ENCODE measurements at regions not wholly inside any gene's neighbourhood (a gene's known extent, or its start where the extent isn't known, plus 50 kb on each side); places are given as distances from the start of the nearest gene placed in this dataset.

GRCh38 chr21:27680181-27680580 is 713.3 kb upstream of the ADAMTS5 start:
- intact Hi-C loops (cut with DNase I): no loop called here

GRCh38 chr21:27678511-27678910 is 711.6 kb upstream of the ADAMTS5 start:
- no peak for DNase-seq
- intact Hi-C loops (cut with DNase I): no loop called here

More at GRCh38 chr21:27680181-27680580, 713.3 kb upstream of the ADAMTS5 start:
- no peak for DNase-seq

DNA sequence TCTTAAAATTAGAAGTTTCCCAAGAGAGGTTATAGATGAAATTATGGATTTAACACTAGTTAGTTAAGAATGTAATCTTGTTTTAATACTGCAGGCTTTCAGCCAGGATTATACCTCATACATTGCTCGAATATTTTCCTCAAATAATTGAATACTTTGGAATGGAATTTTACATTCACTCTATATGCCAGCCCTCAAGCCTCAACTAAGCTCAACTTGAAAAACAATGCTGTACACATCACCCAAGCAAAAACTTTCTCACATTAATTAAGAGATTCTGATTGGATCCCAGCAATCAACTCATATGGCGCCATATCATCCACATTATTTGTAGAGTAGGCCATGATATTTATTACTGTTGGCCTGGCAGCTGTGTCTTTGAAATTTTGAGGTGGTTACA is 710.7 kb upstream of the ADAMTS5 start:
- intact Hi-C loops (cut with DNase I): no loop called here
- DNase-seq: no peak

GRCh38 chr21:27675306-27675705 is 708.4 kb upstream of the ADAMTS5 start:
- intact Hi-C loops (cut with DNase I): no loop called here
- DNase-seq: no peak

DNA sequence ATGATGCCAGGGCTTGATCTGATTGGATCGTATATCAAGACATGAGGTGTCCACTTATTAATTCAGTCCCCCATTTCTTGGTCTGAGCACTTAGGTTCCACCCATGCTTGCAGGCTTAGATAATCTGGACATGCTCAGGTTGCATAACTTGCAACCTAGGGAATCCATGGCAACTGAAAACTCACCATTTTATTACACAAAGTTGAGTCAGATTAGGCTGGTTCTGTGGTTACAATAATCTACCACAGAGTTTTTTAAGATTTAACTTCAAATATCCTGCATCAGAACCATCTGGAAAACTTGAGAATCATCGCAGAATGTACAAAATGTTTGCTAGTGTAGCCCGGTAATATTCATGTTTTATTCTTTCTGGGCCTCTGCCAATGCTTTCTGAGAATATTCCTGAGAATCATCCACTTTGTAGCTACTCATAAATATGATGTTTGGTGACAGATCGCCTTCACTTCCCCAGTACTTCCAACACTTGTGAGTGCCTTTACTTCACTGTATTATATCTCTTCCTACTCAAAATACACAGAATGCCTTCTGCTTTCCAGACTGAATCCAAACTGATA is 707.2 kb upstream of the ADAMTS5 start:
- no peak for DNase-seq
- intact Hi-C loops (cut with DNase I): no loop called here

DNA sequence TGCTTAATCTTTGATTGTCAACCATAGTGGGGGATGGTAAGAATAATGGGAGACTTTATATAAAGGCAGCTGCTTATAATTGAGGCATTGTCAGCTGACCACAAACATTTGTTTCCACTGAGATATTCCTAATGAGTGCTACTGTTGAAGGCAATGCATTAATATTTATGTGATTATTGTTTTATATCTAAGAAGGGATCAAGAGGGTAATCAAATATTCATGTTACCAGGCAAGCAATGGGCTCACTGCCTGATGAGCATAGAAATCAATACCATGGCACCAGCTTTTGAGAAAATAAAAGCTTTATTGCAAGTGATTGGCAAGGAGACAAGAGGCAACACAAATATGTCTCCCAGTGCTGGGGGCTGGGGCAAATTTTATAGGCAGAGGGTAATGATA is 706.7 kb upstream of the ADAMTS5 start:
- intact Hi-C loops (cut with DNase I): no loop called here

DNA sequence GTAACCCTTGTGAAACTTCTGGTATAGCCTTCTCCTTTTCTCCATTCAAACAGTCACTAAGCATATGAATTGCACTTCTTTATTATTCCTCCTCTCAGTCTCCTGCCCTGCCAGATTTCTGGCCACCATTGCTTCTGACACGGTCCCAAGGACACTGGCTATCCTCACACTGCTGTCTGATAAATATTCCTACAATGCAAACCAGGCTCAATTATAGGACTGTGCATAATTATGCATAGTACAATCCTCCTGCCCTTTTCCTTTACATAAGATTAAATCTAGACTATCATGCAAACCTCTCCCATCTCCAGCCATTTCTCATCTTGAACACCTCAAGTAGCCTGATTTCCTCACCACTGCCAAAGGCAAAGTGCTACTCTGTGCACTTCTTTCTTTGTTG is 704.3 kb upstream of the ADAMTS5 start:
- no peak for DNase-seq
- intact Hi-C loops (cut with DNase I): no loop called here

More for the DNA sequence above, 706.7 kb upstream of the ADAMTS5 start:
- no peak for DNase-seq

DNA sequence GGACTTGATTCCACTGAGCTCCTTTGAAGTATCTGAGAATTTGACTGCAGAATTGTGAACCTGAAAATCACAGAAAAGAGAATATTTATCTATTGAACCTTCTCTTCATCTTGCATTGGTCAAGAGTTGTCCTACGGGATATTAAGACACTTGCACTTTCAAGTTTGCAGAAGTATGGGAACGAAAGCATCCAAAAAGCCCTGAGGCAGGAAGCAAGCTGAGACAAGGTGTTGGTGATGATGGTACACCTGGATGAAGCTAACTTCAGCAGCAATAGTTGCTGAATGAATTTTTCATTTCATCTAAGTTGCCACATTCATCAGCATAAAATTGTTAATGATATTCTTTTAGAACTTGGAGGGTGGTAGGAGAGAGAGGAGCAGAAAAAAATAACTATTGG is 686.6 kb upstream of the ADAMTS5 start:
- intact Hi-C loops (cut with DNase I): no loop called here
- DNase-seq: no peak

DNA sequence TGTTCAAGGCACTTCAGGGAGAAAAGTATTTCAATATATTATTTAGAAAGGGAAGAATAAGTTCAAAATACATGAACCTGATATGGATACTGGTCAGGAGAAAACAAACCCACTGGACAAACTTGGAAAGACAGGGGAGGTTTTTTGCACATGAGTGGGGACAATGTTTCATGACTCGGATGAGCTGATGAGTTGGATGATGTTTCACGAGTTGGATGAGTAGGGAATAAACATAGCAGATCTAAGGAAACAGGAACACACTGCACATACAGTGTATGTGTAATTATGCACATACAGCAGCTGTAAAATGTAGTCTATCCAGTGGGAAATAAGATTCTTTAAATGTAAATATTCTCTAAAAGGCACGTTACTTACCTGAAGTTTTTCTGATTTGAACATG is 682.9 kb upstream of the ADAMTS5 start:
- no peak for DNase-seq
- intact Hi-C loops (cut with DNase I): no loop called here

GRCh38 chr21:27649323-27649722 is 682.4 kb upstream of the ADAMTS5 start:
- DNase-seq: no peak
- intact Hi-C loops (cut with DNase I): no loop called here

- DNase-seq: no peak
- intact Hi-C loops (cut with DNase I): no loop called here
These were observed 681.7 kb upstream of the ADAMTS5 start for GRCh38 chr21:27648560-27648959.

GRCh38 chr21:27647921-27648320 is 681.0 kb upstream of the ADAMTS5 start:
- intact Hi-C loops (cut with DNase I): no loop called here
- no peak for DNase-seq

GRCh38 chr21:27647401-27647800 is 680.5 kb upstream of the ADAMTS5 start:
- DNase-seq: no peak
- intact Hi-C loops (cut with DNase I): no loop called here

DNA sequence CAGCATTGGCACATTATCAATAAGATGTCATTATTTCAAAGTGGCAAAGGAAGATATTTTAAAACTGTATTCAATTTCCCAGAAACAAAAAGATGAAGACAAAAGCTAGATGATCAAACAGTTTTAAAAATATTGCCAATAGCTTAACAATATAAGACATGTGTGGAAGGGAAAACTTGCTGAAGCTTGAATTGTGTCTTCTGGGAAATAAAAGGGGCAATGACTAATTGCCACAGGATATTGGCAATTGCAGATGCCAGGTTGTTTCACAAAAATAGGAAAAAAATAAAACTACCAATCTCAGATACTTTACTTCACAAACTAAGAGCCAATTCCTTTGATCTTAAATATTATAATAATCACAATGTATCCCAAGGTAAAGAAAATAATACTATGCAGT is 679.8 kb upstream of the ADAMTS5 start:
- intact Hi-C loops (cut with DNase I): no loop called here
- no peak for DNase-seq

DNA sequence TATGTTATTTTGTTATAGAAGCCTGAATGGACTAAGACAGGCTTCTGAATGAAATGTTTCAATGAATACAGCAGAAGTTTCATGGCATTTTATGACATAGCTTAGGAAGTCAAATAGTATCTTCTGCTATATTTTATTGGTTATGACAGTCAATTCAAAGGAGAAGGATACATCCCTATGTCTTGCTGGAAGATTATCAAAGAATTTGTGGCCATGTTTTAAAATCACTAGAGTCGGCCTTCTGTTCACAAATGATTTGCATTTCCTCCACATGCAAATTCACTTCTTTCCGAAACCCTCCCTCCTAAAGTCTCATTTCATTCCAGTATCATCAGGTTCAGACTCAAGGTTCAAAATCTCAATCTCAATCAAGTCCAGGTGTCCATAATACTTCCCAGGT is 679.2 kb upstream of the ADAMTS5 start:
- intact Hi-C loops (cut with DNase I): no loop called here
- no peak for DNase-seq

- intact Hi-C loops (cut with DNase I): no loop called here
- no peak for DNase-seq
These were observed 678.4 kb upstream of the ADAMTS5 start for GRCh38 chr21:27645285-27645684.

- no peak for DNase-seq
- intact Hi-C loops (cut with DNase I): no loop called here
These were observed 676.4 kb upstream of the ADAMTS5 start for GRCh38 chr21:27643326-27643725.

- intact Hi-C loops (cut with DNase I): no loop called here
These were observed 672.4 kb upstream of the ADAMTS5 start for GRCh38 chr21:27639286-27639685.

DNA sequence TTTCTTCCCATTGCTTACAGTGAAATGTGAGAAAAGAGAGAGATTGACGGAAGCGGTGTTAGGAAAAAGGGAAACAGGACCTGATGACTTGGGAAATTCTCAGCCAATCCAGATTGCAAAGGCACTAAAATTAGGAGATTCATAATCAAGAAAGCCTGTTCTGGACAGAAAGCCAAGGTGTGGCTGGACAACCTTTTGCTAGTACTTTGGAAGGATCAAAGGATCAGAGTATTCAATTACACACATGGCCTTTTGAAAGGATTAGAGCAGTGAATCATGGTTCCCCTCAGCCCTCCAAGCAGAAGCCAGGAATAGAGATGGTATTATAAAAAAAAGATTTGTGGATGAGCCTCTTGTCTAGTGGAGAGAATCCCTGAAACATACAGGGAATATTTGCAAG is 669.8 kb upstream of the ADAMTS5 start:
- intact Hi-C loops (cut with DNase I): no loop called here

More at GRCh38 chr21:27639286-27639685, 672.4 kb upstream of the ADAMTS5 start:
- DNase-seq: no peak

DNA sequence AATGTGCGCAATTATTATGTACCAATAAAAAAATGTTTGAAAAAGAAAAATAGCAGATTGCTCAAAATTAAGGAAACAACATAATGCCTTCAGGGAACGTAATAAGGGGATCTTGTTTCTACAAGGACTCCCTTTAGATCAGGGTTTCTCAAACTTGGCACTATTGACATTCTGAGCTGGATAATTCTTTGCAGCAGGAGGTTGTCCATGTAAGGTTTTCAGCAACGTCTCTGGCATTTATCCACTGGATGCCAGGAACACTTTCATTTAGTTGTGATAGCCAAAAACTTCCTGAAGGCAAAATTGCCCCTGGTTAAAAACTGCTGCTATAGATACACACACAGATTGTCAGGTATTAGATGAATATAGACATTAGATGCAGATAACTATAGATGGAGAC is 666.7 kb upstream of the ADAMTS5 start:
- no peak for DNase-seq
- intact Hi-C loops (cut with DNase I): no loop called here

More for the DNA sequence above, 669.8 kb upstream of the ADAMTS5 start:
- DNase-seq: no peak

GRCh38 chr21:27631471-27631870 is 664.6 kb upstream of the ADAMTS5 start:
- no peak for DNase-seq
- intact Hi-C loops (cut with DNase I): no loop called here

GRCh38 chr21:27622631-27623030 is 655.7 kb upstream of the ADAMTS5 start:
- no peak for DNase-seq
- intact Hi-C loops (cut with DNase I): no loop called here

DNA sequence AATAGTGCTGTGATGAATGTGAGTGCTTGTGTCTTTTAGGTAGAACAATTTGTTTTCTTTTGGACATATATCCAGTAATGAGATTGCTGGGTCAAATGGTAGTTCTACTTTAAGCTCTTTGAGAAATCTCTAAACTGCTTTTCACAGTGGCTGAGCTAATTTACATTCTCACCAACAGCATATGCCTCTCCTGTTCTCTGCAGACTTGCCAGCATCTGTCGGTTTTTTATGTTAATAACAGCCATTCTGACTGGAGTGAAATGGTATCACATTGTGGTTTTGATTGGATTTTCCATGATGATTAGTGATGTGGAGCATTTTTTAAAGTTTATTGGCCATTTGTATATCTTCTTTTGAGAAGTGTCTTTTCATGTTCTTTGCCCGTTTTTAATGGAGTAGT is 647.3 kb upstream of the ADAMTS5 start:
- no peak for DNase-seq
- intact Hi-C loops (cut with DNase I): no loop called here

Data from posterior cingulate gyrus (tissue), 11 donors.